B cell (primary cell): ENCODE measurements at regions not wholly inside any gene's neighbourhood (a gene's known extent, or its start where the extent isn't known, plus 50 kb on each side); places are given as distances from the start of the nearest gene placed in this dataset.

Experiments
- CTCF ChIP-seq: fragments of 200-600 bp; IDR thresholded peaks from one replicate; pipeline ENCODE4 v1.8.0; 2022; ENCODE audit warnings: antibody characterized with exemption, mild to moderate bottlenecking
- EZH2 ChIP-seq: IDR thresholded peaks from 2 replicates; pipeline ENCODE4 v1.6.1; 2012; ENCODE audit warnings: borderline replicate concordance, low read depth, mild to moderate bottlenecking, moderate library complexity, low read length; ENCODE audit not compliant: insufficient read depth, poor library complexity, severe bottlenecking

GRCh38 chr12:107513184-107513583 is 172.4 kb upstream of the PWP1 start:
- TF ChIP-seq EZH2, result no peak
- TF ChIP-seq CTCF, result no peak
